NCI-H226 (cell line): ENCODE measurements at regions not wholly inside any gene's neighbourhood (a gene's known extent, or its start where the extent isn't known, plus 50 kb on each side); places are given as distances from the start of the nearest gene placed in this dataset.
"Not testable (repeated sequence)": the region's sequence is repeated elsewhere in the genome, so short reads cannot be mapped to it uniquely, and the experiment has no call there.

Experiments used
- DNase-seq: peaks from one replicate; pipeline ENCODE4 v3.0.0-alpha.2; 2015

- DNase-seq: no peak
These were observed 1303.0 kb downstream of the GATA3 start for GRCh38 chr10:9357471-9357870.

GRCh38 chr10:9362721-9363120, 1308.2 kb downstream of the GATA3 start:
- DNase-seq: no peak

GRCh38 chr10:9379183-9379582, 1324.7 kb downstream of the GATA3 start:
- DNase-seq: no peak

DNA sequence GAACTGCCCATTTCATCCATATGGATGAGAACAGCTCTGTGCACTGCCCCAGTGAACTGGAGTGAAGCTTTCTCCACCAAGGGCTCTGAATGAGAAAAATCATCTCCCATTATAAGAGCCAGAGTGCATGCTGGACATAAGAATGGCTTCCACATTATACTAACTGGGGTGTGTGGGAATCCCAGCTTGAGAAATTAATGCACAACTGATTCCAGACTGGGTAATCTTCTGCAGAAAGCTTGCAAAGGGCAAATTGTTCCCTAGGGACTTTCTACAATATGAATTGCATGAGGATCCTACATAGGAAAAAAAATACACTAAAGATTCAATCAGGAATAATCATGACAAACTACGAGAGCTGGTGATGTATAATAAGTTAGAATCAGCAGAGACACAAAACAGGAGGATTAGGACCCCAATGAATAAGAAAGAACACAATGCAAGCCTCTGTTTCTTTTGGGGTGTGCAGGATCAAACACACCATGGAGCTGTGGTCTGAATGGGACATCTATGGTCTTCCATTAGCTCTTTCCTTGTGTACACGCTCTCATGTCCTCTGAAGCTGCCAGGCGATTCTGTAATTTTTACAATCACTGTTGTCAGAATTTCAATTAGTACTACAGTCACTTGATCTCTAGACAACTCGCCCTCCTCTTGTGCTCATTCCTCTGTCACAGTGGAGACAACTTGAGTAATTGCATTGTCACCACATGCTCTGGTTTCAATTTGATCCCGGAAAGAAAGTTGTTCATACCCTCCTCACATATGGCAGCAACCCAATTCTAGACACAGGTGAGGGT, 1327.4 kb downstream of the GATA3 start:
- DNase-seq: no peak

DNA sequence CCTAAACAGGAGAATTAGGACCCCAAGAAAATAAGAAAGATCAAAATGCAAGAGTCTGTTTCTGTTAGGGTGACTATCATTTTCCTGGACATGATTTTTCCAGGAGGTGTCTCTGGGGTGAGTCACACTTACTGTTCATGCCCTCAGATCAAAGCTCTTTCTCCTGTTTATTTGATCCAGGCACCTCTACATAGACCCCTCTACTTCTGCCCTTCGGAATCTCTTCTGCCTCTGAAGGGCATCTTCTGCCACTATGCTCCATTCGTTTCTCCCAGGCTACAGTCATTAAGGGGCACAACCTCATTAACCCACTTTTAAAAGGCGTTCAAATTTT, 1328.0 kb downstream of the GATA3 start:
- DNase-seq: no peak

DNA sequence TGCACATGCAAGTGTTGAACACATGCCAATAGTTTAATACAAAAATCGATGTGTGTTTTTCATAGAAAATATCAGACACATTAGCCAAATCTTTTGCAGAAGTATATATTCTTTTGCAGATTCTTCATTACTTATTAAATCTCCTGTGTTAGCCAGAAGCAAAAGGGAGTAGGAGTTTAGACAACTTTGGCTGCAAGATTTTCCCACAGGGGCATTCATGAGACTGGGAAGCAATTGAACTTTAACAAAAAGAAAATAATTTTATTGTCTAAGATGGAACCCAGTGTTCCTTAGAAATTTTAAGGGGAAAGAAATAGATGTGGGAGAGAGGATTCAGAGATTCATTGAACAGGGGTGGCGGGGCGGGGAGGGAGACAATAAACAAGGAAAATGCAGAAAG, 1336.0 kb downstream of the GATA3 start:
- no peak for DNase-seq

DNA sequence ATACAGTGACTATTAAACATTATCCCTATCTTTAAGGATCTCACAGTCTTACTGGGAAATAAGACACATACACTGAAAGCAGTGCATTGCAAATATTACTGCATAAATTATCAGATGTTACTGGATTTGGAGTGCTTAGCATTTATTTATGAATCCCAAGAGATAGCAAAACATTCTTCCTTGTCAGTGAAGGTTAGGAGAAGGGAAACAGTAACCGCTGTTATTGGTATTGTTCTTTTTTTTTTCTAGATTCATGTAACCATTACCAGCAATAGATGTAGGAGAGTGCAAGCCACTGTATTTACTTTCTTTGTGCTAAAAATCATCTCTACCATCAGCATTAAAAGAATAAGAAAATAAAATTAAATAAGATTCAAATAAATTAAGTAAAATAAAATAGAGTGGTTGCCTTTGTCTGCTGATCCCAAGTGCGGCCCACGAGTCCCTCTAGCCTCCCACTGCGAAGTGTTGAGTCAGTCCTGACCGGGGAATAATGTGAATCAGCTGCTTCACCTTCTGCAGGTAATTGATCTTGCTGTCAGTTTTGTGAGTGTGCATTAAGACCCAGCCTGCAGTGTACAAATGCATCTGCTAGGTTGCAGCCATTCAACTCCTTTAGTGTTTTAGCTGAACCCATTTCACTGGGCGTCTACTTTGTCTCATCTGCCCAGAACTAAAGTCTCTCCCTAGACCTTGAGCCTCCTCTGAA, 1344.9 kb downstream of the GATA3 start:
- no peak for DNase-seq

DNA sequence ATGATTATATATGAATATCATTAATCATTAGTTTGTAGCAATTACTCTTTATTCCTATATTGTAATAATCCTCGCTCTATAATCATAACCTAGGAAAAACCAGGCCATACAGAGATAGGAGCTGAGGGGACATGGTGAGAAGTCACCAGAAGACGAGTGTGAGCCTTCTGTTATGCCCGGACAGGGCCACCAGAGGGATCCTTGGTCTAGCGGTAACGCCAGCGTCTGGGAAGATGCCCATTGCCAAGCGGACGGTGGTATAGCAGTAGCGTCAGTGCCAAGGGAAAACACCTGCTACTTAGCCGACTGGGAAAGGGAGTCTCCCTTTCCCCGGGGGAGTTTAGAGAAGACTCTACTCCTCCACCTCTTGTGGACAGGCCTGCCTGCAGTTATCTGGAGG, 1347.6 kb downstream of the GATA3 start:
- not testable (repeated sequence) for DNase-seq

DNA sequence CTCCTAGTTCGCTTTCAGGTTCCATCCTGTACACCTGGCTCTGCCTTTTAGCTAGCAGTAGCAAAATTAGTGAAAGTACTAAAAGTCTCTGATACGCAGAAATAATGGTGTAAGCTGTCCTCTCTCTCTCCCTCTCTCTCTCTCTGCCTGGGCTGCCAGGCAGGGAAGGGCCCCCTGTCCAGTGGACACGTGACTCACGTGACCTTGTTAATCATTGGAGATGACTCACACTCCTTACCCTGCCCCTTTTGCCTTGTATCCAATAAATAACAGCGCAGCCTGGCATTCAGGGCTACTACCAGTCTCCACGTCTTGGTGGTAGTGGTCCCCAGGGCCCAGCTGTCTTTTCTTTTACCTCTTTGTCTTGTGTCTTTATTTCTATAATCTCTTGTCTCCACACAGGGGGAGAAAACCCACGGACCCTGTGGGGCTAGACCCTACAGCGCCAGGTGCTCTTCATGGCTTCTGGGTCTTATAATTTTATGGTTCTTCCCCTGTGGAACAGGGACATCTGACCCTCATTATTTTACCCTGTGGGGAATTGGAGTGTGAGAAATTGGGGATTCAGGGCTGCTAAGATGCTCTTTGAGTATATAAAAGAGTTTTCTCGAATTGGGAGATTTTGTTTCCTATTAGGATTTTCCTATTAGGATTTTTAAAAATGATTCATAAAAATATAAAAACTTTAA, 1348.2 kb downstream of the GATA3 start:
- not testable (repeated sequence) for DNase-seq

GRCh38 chr10:9407201-9407600, 1352.7 kb downstream of the GATA3 start:
- DNase-seq: not testable (repeated sequence)

- no peak for DNase-seq
These were observed 1361.8 kb downstream of the GATA3 start for GRCh38 chr10:9416331-9416730.

DNA sequence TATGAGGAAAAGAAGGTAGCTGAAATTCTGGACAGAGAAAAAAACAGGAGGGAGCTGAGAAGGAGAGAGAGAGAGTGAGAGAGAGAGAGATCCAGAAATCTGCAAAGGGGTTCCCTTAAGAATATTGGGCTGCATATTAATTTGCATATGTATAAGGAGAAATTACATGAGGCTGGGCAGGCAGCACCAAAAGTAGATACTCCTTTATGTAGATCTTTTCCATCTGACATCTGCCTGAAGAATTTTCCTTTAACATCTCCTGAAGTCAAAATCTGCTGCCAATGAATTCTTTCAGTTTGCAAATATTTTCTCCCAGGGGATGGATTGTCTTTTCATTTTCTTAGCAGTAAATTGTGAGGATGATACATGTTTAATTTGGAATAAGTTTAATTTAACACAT, 1365.3 kb downstream of the GATA3 start:
- DNase-seq: no peak

GRCh38 chr10:9427209-9427608, 1372.7 kb downstream of the GATA3 start:
- no peak for DNase-seq

GRCh38 chr10:9437131-9437530, 1382.6 kb downstream of the GATA3 start:
- no peak for DNase-seq

- no peak for DNase-seq
These were observed 1389.3 kb downstream of the GATA3 start for GRCh38 chr10:9443758-9444157.

DNA sequence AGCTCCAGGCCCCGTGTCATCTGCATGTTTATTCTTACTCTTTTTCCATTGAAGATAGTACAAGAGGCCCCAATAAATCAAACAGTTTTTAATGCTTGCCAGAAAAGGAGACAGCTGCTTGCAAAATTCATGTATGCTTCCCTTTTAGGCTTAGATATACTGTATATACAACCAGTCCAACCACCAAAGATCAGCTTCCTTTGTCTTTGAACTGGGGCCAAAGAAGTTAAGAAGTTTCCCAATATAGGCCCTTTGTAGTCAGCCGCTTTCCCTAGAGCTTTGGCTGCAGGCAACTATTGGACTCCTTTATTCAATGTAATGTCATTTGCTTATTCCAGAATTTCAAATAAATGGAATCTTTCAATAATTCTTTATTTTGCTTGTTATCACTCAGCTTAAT, 1395.0 kb downstream of the GATA3 start:
- no peak for DNase-seq

DNA sequence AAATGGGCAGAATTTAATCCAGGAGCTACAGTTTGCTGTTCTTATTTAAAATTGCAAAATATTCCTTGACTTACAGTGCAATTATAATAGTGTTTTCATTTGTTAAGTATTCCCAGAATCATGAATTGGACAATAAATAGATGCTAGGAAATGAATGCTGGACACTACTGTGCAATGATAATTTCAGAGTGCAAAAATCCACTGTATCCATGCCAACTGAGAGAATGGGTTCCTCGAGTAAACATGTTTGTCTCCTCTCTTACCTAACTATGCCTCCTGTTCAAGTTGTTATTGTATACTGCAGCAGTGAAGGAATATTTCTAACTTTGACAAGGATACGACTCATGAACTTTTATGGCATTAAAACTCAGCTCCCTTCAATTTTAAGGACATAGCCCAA, 1396.3 kb downstream of the GATA3 start:
- DNase-seq: no peak

DNA sequence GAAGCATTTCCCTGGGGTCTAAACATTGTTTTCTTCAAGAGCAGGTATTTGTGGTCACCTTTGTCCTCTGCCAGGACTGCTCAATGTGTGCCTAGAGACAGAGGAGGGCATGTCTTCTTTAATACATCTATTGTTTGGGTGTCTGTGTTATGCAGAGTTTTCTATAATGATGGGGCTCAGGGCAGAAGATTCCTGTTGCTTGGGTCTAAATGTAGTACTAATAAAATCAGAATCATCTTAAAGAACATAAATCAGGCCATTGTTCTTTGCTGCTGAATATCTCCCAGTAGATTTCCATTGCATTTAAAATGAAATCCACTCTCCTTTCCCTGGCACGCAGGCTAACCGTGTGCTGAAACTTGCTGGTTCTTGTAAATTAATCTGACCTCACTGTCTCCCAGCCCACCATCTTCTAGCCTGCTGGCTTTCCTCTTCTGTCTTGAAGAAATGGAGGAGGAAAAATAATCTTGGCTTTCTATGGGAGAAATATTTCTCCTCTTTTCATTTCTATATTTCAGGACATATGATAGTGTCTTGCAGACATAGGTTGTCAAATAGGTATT, 1396.8 kb downstream of the GATA3 start:
- no peak for DNase-seq

GRCh38 chr10:9452056-9452455, 1397.6 kb downstream of the GATA3 start:
- no peak for DNase-seq

GRCh38 chr10:9453871-9454270, 1399.4 kb downstream of the GATA3 start:
- not testable (repeated sequence) for DNase-seq

DNA sequence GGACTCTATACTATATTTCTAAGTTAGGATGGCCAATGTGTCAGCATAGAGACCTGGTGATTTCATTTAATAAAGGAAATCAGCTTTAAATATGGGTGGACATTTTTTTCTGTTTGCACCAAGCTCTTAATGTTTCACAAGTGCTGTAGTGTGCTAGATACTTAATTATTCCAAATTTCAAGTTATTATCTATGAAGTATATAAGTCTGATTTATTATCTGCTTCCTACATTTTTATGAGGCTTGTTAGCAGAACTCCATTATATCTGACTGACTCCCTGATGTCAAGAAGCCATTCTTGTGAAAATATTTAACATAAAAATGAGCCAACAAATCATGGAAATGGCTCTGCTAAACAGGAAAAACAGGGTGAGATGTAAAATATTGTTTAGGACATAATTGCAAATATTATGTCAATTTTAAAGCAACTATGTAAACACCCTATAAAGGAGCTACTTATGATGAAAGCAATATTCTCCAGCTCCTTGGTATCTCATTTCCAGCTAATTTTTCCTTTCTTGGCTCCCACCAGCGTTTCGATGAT, 1415.2 kb downstream of the GATA3 start:
- no peak for DNase-seq

GRCh38 chr10:9470581-9470980, 1416.1 kb downstream of the GATA3 start:
- DNase-seq: no peak

GRCh38 chr10:9501944-9502343, 1447.5 kb downstream of the GATA3 start:
- no peak for DNase-seq
